Upper lobe of left lung (tissue), 6 donors: ENCODE measurements at regions not wholly inside any gene's neighbourhood (a gene's known extent, or its start where the extent isn't known, plus 50 kb on each side); places are given as distances from the start of the nearest gene placed in this dataset.

Experiments used
- ATAC-seq, 2 donors: fragments of 200-7000 bp; cut with Tn5 transposase; one replicate each; pipeline ENCODE4 v1.9.1; 2022; ENCODE audit warnings: mild to moderate bottlenecking in 2 of 2, moderate library complexity in 2 of 2; ENCODE audit not compliant: low FRiP score in 2 of 2
- DNase-seq, 2 donors: peaks; one replicate each; pipeline ENCODE4 v3.0.0-alpha.2; 2019 to 2020
- H3K27ac ChIP-seq, 4 donors: fragments of 200-600 bp; sonication (generic); one replicate each; pipeline ENCODE4 v1.5.1; 2016 to 2019
- H3K27me3 ChIP-seq, 4 donors: fragments of 200-600 bp; sonication (generic); one replicate each; pipeline ENCODE4 v1.5.1; 2017 to 2019
- H3K36me3 ChIP-seq, 4 donors: fragments of 200-600 bp; sonication (generic); one replicate each; pipeline ENCODE4 v1.5.1; 2016 to 2019
- H3K4me1 ChIP-seq, 4 donors: fragments of 200-600 bp; sonication (generic); one replicate each; pipeline ENCODE4 v1.5.1; 2018 to 2019
- H3K4me3 ChIP-seq, 4 donors: fragments of 200-600 bp; sonication (generic); one replicate each; pipeline ENCODE4 v1.5.1; 2017 to 2019; ENCODE audit warnings: mild to moderate bottlenecking in 2 of 4, moderate library complexity in 1 of 4
- H3K9me3 ChIP-seq, 4 donors: fragments of 200-600 bp; sonication (generic); one replicate each; pipeline ENCODE4 v1.5.1; 2018 to 2019
- CTCF ChIP-seq, 6 experiments: fragments of 450-650 bp in 4 of 6; fragments of 200-600 bp in 2 of 6; sonication (generic) in 2 of 6; IDR thresholded peaks; one replicate each; pipeline ENCODE4 v1.5.1; 2016 to 2019; ENCODE audit warnings: antibody characterized with exemption in 6 of 6
- EP300 ChIP-seq, 4 donors: sonication (generic); formaldehyde crosslinking; IDR thresholded peaks; one replicate each; pipeline ENCODE4 v1.5.1; 2017; ENCODE audit warnings: antibody characterized with exemption in 4 of 4, control low read depth in 2 of 4
- POLR2A ChIP-seq, 4 donors: fragments of 450-650 bp; IDR thresholded peaks; one replicate each; pipeline ENCODE4 v1.5.1; 2016 to 2017; ENCODE audit warnings: antibody characterized with exemption in 4 of 4, mild to moderate bottlenecking in 2 of 4
- POLR2AphosphoS5 ChIP-seq, 2 donors: sonication (generic); formaldehyde crosslinking; IDR thresholded peaks; one replicate each; pipeline ENCODE4 v1.5.1; 2017; ENCODE audit warnings: antibody characterized with exemption in 2 of 2
- WGBS, 2 donors: methylation state at CpG; one replicate each; pipeline ENCODE4 v1.1.5; 2017 to 2018; 5-methylcytosine and 5-hydroxymethylcytosine counted together
- donor health status: DM: no; HTN: no; CAD: no; lungs with moderate emphysema.
- donor health status: DM: no; HTN: yes; CAD: no; lungs with severe emphysema.

GRCh38 chr6:125469915-125470314, 168.1 kb upstream of the HDDC2 start:
- no peaks in the 10 kb centered on the region for H3K4me1 ChIP-seq
- H3K36me3 ChIP-seq, result no peaks in the 10 kb centered on the region
- no peak for TF ChIP-seq EP300 (IDR thresholded peaks at IDR 0.05)
- ATAC-seq (no peak), DNase-seq (no peak)
- no peak overlapping the region for H3K27ac ChIP-seq
- H3K27me3 ChIP-seq, result no peaks in the 10 kb centered on the region
- no peak overlapping the region for H3K4me3 ChIP-seq
- no peaks in the 10 kb centered on the region for H3K9me3 ChIP-seq
- 78 to 80% methylated on average over 3 of the region's 3 CpGs for WGBS, 2 donors

DNA sequence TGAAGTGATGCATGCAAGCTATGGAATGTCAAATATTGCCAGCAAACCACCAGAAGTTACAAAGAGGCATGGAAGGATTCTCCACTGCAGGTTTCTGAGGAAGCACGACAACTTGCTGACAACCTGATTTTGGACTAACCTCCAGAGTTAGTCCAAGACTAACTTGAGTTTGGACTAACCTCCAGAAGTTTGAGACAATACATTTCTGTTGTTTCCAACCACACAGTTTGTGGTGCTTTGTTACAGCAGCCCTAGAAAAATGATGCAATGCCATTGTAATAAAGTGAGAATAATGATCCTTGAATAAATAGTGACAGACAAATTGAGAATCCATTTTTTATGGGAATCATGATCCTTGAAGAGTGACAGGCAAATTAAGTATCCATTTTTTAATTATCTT, 169.9 kb upstream of the HDDC2 start:
- whole genome bisulfite sequencing, 2 donors, result 93 to 100% methylated on average over 1 of the region's 1 CpG
- no peak for TF ChIP-seq POLR2AphosphoS5 (IDR thresholded peaks at IDR 0.05)
- no peak for TF ChIP-seq CTCF (IDR thresholded peaks at IDR 0.05)
- TF ChIP-seq POLR2A (IDR thresholded peaks at IDR 0.05), result no peak
- TF ChIP-seq EP300 (IDR thresholded peaks at IDR 0.05), result no peak
- ATAC-seq, result no peak

DNA sequence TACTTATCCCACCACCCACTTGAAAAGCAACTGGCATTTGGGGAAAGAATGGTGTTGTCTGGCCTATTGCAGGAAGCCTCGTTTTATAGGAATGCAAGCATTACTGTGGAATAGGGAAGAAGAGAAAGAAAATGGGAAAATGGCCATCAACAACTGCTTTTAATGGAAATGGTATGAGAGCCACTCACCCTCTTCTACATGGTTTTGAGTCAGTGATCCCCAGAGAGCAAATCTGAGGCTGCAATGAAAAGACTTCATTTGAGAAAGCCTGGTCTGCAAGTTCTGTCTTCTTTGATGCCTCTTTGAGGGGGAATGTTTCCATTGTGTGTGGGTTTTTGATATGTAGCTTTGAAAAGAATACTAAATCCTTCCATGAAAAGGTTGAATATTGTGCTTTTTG, 172.3 kb upstream of the HDDC2 start:
- no peak for ATAC-seq
- 65 to 71% methylated on average over 1 of the region's 1 CpG for WGBS, 2 donors
- DNase-seq, result no peak
- Histone ChIP-seq H3K4me3 (no peak overlapping the region), H3K27me3 (no peaks in the 10 kb centered on the region), H3K9me3 (no peaks in the 10 kb centered on the region), H3K27ac (no peak overlapping the region), H3K4me1 (no peaks in the 10 kb centered on the region), H3K36me3 (no peaks in the 10 kb centered on the region)
- TF ChIP-seq POLR2AphosphoS5 (IDR thresholded peaks at IDR 0.05), result no peak
- no peak for TF ChIP-seq POLR2A (IDR thresholded peaks at IDR 0.05)
- TF ChIP-seq CTCF (IDR thresholded peaks at IDR 0.05), result no peak
- no peak for TF ChIP-seq EP300 (IDR thresholded peaks at IDR 0.05)

More for the DNA sequence above, 169.9 kb upstream of the HDDC2 start:
- Histone ChIP-seq H3K4me1 (no peaks in the 10 kb centered on the region), H3K9me3 (no peaks in the 10 kb centered on the region), H3K27me3 (no peaks in the 10 kb centered on the region), H3K4me3 (no peak overlapping the region), H3K36me3 (no peaks in the 10 kb centered on the region), H3K27ac (no peak overlapping the region)
- DNase-seq, result no peak

DNA sequence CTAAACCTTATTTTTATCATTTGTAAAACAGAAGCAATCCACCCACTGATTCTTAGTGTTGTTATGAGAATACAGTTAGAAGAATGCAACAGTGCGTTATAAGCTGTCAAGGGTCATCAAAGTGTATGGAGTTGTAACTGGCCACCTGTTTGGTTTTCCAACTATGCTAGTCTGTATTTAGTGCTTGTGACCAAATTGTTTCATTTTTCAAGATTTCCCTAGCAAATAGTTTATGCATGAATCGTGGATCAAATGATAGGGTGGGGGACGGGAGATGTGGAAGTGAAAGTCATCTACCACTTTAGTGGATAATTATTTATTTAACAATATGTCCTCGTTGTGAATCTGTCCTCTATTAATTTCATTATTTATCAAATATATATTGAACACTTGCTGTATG, 175.4 kb upstream of the HDDC2 start:
- Histone ChIP-seq H3K4me3 (no peak overlapping the region), H3K27ac (no peak overlapping the region), H3K27me3 (no peaks in the 10 kb centered on the region), H3K36me3 (no peaks in the 10 kb centered on the region), H3K4me1 (no peaks in the 10 kb centered on the region), H3K9me3 (no peaks in the 10 kb centered on the region)
- DNase-seq (no peak), ATAC-seq (no peak)
- TF ChIP-seq EP300 (IDR thresholded peaks at IDR 0.05) (no peak), CTCF (IDR thresholded peaks at IDR 0.05) (no peak), POLR2A (IDR thresholded peaks at IDR 0.05) (no peak), POLR2AphosphoS5 (IDR thresholded peaks at IDR 0.05) (no peak)
- 74 to 84% methylated on average over 4 of the region's 4 CpGs for WGBS, 2 donors

- Histone ChIP-seq H3K9me3 (no peaks in the 10 kb centered on the region), H3K36me3 (no peaks in the 10 kb centered on the region), H3K27ac (no peak overlapping the region), H3K4me3 (no peak overlapping the region), H3K4me1 (no peaks in the 10 kb centered on the region), H3K27me3 (no peaks in the 10 kb centered on the region)
- ATAC-seq, result peak in 1 of 2 donors; percentile 40
- DNase-seq, result no peak
- TF ChIP-seq CTCF (IDR thresholded peaks at IDR 0.05) (no peak), POLR2AphosphoS5 (IDR thresholded peaks at IDR 0.05) (no peak), POLR2A (IDR thresholded peaks at IDR 0.05) (no peak), EP300 (IDR thresholded peaks at IDR 0.05) (no peak)
- 61 to 65% methylated on average over 3 of the region's 3 CpGs for WGBS, 2 donors
Measured at GRCh38 chr6:125477844-125478243, 176.1 kb upstream of the HDDC2 start.
